Osteoblast (primary cell): ENCODE measurements at regions not wholly inside any gene's neighbourhood (a gene's known extent, or its start where the extent isn't known, plus 50 kb on each side); places are given as distances from the start of the nearest gene placed in this dataset.
A peak's percentile ranks its signal among the peaks of the same experiment; 100 is the strongest.

Source experiments
- DNase-seq: peaks from one replicate; pipeline ENCODE4 v3.0.0; 2011; ENCODE audit warnings: low spot score, mixed read lengths; ENCODE audit not compliant: insufficient read length; ENCODE audit errors: missing footprints
- H2AFZ ChIP-seq: 2 replicates; pipeline ENCODE4 v1.6.0; 2011; ENCODE audit warnings: mild to moderate bottlenecking, low read length
- H3K27ac ChIP-seq: 2 replicates; pipeline ENCODE4 v1.5.1; 2011; ENCODE audit warnings: mild to moderate bottlenecking, low read depth, low read length, moderate library complexity
- H3K27me3 ChIP-seq: 2 replicates; pipeline ENCODE4 v1.6.0; 2012; ENCODE audit warnings: mild to moderate bottlenecking, control low read depth, inconsistent platforms, low read length, moderate library complexity; ENCODE audit not compliant: insufficient read depth
- H3K36me3 ChIP-seq: 2 replicates; pipeline ENCODE4 v1.5.1; 2011; ENCODE audit warnings: mild to moderate bottlenecking, low read length, control low read depth, moderate library complexity; ENCODE audit not compliant: insufficient read depth
- H3K4me1 ChIP-seq: 2 replicates; pipeline ENCODE4 v1.5.1; 2011; ENCODE audit warnings: mild to moderate bottlenecking, low read length, control low read depth, moderate library complexity; ENCODE audit not compliant: insufficient read depth
- H3K4me2 ChIP-seq: 2 replicates; pipeline ENCODE4 v1.6.0; 2011; ENCODE audit warnings: mild to moderate bottlenecking, low read length; ENCODE audit not compliant: insufficient read depth
- H3K4me3 ChIP-seq: fragments of 200-600 bp; sonication (generic); 3 replicates; pipeline ENCODE4 v1.5.1; 2012; ENCODE audit warnings: mild to moderate bottlenecking, low read length, inconsistent platforms; ENCODE audit not compliant: insufficient read depth
- H3K79me2 ChIP-seq: 2 replicates; pipeline ENCODE4 v1.6.0; 2012; ENCODE audit warnings: mild to moderate bottlenecking, low read length, control low read depth, inconsistent platforms; ENCODE audit not compliant: insufficient read depth
- H3K9me3 ChIP-seq: 2 replicates; pipeline ENCODE4 v1.5.1; 2011; ENCODE audit warnings: low read depth, low read length, control low read depth
- H4K20me1 ChIP-seq: 2 replicates; pipeline ENCODE4 v1.6.0; 2012; ENCODE audit warnings: mild to moderate bottlenecking, low read length, control low read depth; ENCODE audit not compliant: insufficient read depth
- TF ChIP-seq, protein P1 (sequence below): IDR thresholded peaks from 2 replicates; pipeline ENCODE4 v1.5.1; 2011; ENCODE audit warnings: mild to moderate bottlenecking, low read depth, low read length, moderate library complexity; ENCODE audit errors: extremely low read depth

DNA sequence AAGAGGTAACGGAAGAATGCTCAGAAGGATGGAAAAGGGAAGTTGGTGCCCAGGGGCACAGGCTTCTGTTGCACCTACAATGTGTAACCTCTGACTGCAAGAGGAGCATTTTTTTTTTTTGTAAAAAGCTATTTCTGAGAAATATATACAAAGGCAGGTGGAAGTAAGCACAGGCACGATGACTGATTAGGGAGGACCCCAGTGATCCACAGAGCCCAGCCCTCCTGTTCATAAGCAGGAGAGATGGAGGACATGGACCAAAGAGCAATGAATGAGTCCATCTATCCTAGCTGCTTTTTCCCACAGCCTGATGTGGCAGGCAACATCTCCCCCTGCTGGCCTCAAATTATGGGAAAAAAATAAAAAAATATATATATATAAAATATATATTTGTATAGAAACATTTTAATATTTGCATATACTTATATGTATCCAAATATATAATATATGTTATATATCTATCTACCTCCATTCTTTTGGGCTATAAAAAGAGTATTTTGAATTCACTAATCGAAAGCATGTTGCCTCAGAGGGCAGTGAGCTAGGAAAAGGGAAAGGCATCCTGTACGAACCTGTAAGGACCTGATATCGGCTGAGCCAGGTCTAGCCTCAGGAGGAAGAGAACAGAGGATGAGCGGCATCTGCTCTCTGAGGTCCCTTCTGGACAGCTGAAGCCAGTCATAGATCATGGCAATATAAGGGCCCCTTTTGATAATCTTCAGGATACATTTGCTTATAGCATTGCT lies 166.0 kb upstream of the STK17B start:
- peak; percentile 62 for DNase-seq
- no peaks in the 10 kb centered on the region for H3K27me3 ChIP-seq

DNA sequence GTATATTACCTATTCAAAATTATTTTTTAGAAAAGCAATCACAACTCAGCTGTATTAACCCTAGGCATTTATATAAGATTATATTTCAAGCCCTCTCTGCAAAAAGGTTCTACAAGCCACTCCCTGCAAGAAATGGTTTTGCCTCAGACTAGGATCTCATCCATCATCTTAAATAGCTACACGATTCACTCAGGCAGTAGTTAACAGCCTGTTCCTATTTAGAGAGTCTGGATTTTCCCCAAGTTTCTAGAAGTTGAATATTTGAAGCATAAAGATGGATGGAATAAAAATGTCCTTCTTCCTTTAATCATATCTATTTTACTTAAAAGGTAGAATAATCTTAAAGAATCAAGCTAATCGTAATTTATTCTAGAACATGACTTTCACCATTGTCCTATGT lies 167.1 kb upstream of the STK17B start:
- no peaks in the 10 kb centered on the region for H3K79me2 ChIP-seq
- no peak for DNase-seq

More for the DNA sequence above, 166.0 kb upstream of the STK17B start:
- H3K27ac ChIP-seq = no peak overlapping the region
- H3K9me3 ChIP-seq = no peaks in the 10 kb centered on the region
- H2AFZ ChIP-seq = no peak overlapping the region
- TF ChIP-seq, protein P1, sequence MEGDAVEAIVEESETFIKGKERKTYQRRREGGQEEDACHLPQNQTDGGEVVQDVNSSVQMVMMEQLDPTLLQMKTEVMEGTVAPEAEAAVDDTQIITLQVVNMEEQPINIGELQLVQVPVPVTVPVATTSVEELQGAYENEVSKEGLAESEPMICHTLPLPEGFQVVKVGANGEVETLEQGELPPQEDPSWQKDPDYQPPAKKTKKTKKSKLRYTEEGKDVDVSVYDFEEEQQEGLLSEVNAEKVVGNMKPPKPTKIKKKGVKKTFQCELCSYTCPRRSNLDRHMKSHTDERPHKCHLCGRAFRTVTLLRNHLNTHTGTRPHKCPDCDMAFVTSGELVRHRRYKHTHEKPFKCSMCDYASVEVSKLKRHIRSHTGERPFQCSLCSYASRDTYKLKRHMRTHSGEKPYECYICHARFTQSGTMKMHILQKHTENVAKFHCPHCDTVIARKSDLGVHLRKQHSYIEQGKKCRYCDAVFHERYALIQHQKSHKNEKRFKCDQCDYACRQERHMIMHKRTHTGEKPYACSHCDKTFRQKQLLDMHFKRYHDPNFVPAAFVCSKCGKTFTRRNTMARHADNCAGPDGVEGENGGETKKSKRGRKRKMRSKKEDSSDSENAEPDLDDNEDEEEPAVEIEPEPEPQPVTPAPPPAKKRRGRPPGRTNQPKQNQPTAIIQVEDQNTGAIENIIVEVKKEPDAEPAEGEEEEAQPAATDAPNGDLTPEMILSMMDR = peak; percentile 47
- no peaks in the 10 kb centered on the region for H3K36me3 ChIP-seq
- no peak overlapping the region for H3K4me3 ChIP-seq
- peaks cover 28% of the 10 kb centered on the region for H3K4me1 ChIP-seq
- no peaks in the 10 kb centered on the region for H4K20me1 ChIP-seq
- no peaks in the 10 kb centered on the region for H3K79me2 ChIP-seq
- no peak overlapping the region for H3K4me2 ChIP-seq

DNA sequence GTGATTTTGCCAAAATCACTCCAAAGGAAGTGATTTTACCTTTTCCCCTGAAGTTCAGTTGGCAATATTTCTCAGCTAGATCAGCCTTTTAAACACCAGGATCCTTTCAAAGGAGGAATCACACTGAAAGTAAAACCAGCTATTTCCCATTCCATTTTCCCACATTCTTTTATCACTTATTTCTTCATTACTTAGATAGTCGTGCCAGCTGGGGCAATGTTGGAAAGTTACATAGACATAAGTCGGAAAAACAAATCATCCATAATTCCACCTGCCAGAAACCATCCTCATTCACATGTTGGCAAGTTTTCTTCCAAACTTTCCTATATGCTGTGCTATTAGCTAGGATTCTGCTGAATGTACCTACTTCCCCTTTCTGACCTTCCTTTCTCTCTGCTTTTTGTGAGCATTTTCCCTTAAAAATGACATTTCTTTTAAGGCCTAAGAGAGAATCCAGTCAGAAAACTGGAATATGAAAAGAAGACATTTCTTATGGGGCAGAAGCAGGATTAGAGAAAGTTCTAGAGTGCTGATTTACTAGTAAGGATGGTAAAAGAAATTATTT lies 170.0 kb upstream of the STK17B start:
- no peak for DNase-seq
- Histone ChIP-seq H3K4me1 (peaks cover 5% of the 10 kb centered on the region), H3K4me3 (no peak overlapping the region), H3K9me3 (no peaks in the 10 kb centered on the region), H3K27me3 (no peaks in the 10 kb centered on the region), H3K36me3 (no peaks in the 10 kb centered on the region), H4K20me1 (no peaks in the 10 kb centered on the region), H2AFZ (no peak overlapping the region), H3K79me2 (no peaks in the 10 kb centered on the region), H3K4me2 (no peak overlapping the region), H3K27ac (no peak overlapping the region)
- TF ChIP-seq, protein P1 = no peak

More for the DNA sequence above, 167.1 kb upstream of the STK17B start:
- TF ChIP-seq, protein P1 = no peak
- no peak overlapping the region for H2AFZ ChIP-seq
- no peaks in the 10 kb centered on the region for H3K27me3 ChIP-seq
- peaks cover 28% of the 10 kb centered on the region for H3K4me1 ChIP-seq
- H3K27ac ChIP-seq = no peak overlapping the region
- no peaks in the 10 kb centered on the region for H3K9me3 ChIP-seq
- H3K36me3 ChIP-seq = no peaks in the 10 kb centered on the region
- no peak overlapping the region for H3K4me3 ChIP-seq
- H4K20me1 ChIP-seq = no peaks in the 10 kb centered on the region
- H3K4me2 ChIP-seq = no peak overlapping the region

GRCh38 chr2:196344397-196344796 lies 173.0 kb upstream of the STK17B start:
- no peaks in the 10 kb centered on the region for H3K4me1 ChIP-seq
- no peaks in the 10 kb centered on the region for H4K20me1 ChIP-seq
- no peaks in the 10 kb centered on the region for H3K36me3 ChIP-seq
- H3K4me3 ChIP-seq = no peak overlapping the region
- TF ChIP-seq, protein P1 = no peak
- no peak for DNase-seq
- H3K27me3 ChIP-seq = no peaks in the 10 kb centered on the region
- H3K4me2 ChIP-seq = no peak overlapping the region
- H3K79me2 ChIP-seq = no peaks in the 10 kb centered on the region
- H3K9me3 ChIP-seq = no peaks in the 10 kb centered on the region
- no peak overlapping the region for H3K27ac ChIP-seq
- H2AFZ ChIP-seq = no peak overlapping the region
